ENCODE measurements at regions not wholly inside any gene's neighbourhood (a gene's known extent, or its start where the extent isn't known, plus 50 kb on each side); places are given as distances from the start of the nearest gene placed in this dataset.

- Histone ChIP-seq H2AFZ (ENCODE audit: low read length) (no peak overlapping the region), H3K18ac (ENCODE audit: extremely low read depth, low read length) (no peak overlapping the region), H3K9me3 (ENCODE audit: insufficient read depth in 2 of 2, low read depth in 1 of 2, low read length in 1 of 2) (no peaks in the 10 kb centered on the region), H2BK15ac (ENCODE audit: low read length) (no peak overlapping the region), H3K36me3 (ENCODE audit: control insufficient read depth in 2 of 4, insufficient read depth in 4 of 4, low read length in 3 of 4) (no peaks in the 10 kb centered on the region), H3K56ac (replicated peaks; ENCODE audit: insufficient read length, low read depth, low read length) (no peak overlapping the region), H4K20me1 (replicated peaks in 1 of 2; ENCODE audit: control insufficient read depth in 1 of 2, insufficient read depth in 2 of 2, low read length in 2 of 2) (no peaks in the 10 kb centered on the region), H3K4me2 (ENCODE audit: insufficient read depth in 1 of 2, low read depth in 2 of 2, low read length in 2 of 2) (no peak overlapping the region), H4K5ac (ENCODE audit: insufficient read length, low read depth, low read length) (no peak overlapping the region), H2BK120ac (replicated peaks; ENCODE audit: low read depth, low read length) (no peak overlapping the region), H4K8ac (ENCODE audit: extremely low read depth, insufficient read depth, low read length) (no peak overlapping the region), H3K9ac (replicated peaks in 1 of 4; ENCODE audit: extremely low read depth in 1 of 4, low read depth in 3 of 4, low read length in 3 of 4) (no peak overlapping the region), H3K23me2 (ENCODE audit: low read depth, low read length) (no peaks in the 10 kb centered on the region), H3K4me3 (ENCODE audit: extremely low read depth in 1 of 4, insufficient read depth in 2 of 4, low read depth in 3 of 4, low read length in 4 of 4) (no peak overlapping the region), H3K4me1 (replicated peaks in 1 of 4; ENCODE audit: control insufficient read depth in 3 of 4, insufficient read depth in 4 of 4, low read length in 3 of 4) (no peaks in the 10 kb centered on the region), H2AK5ac (ENCODE audit: low read depth, low read length) (no peak overlapping the region), H3K79me1 (ENCODE audit: low read depth, low read length) (no peaks in the 10 kb centered on the region), H2BK5ac (ENCODE audit: low read depth, low read length) (no peak overlapping the region), H2BK12ac (ENCODE audit: low read depth, low read length) (no peak overlapping the region), H3K14ac (ENCODE audit: insufficient read length) (no peak overlapping the region), H3K27me3 (replicated peaks in 1 of 4; ENCODE audit: control insufficient read depth in 3 of 4, extremely low read depth in 1 of 4, insufficient read depth in 3 of 4, low read length in 3 of 4) (no peaks in the 10 kb centered on the region), H4K91ac (replicated peaks; ENCODE audit: insufficient read length, low read length) (no peak overlapping the region), H3K27ac (ENCODE audit: low read depth, low read length) (no peak overlapping the region), H3K4ac (replicated peaks; ENCODE audit: insufficient read length, low read depth, low read length) (no peak overlapping the region), H2BK20ac (ENCODE audit: low read length) (no peak overlapping the region), H3K79me2 (ENCODE audit: control insufficient read depth in 1 of 2, insufficient read depth in 2 of 2, low read length in 2 of 2) (no peaks in the 10 kb centered on the region), H3K23ac (ENCODE audit: insufficient read length) (no peak overlapping the region)
- TF ChIP-seq SP2 (IDR thresholded peaks at IDR 0.05; ENCODE audit: low read length) (no peak), NRF1 (IDR thresholded peaks at IDR 0.05; ENCODE audit: low read depth, low read length) (no peak), ZNF274 (IDR thresholded peaks at IDR 0.05; ENCODE audit: borderline replicate concordance, extremely low read depth, low read length) (no peak), POLR2A (IDR thresholded peaks at IDR 0.05; ENCODE audit: control extremely low read depth in 1 of 2, low read depth in 2 of 2, low read length in 2 of 2) (no peak), RNF2 (IDR thresholded peaks at IDR 0.05; ENCODE audit: borderline replicate concordance, low read depth, low read length, missing control alignments, poor library complexity, severe bottlenecking) (no peak), TAF7 (optimal IDR thresholded peaks at IDR 0.05; ENCODE audit: borderline replicate concordance, low read depth, low read length) (no peak), ATF2 (IDR thresholded peaks at IDR 0.05; ENCODE audit: low read length) (no peak), BCL11A (IDR thresholded peaks at IDR 0.05; ENCODE audit: low read depth in 2 of 2, low read length in 2 of 2) (no peak), CTBP2 (IDR thresholded peaks at IDR 0.05; ENCODE audit: borderline replicate concordance, insufficient read depth, insufficient read length, low read length) (no peak)
- 91% methylated on average over 4 of the region's 4 CpGs; no CpG with 5 or more reads in 1 of the 2 experiments for WGBS, 2 experiments (ENCODE audit: extremely low coverage in 1 of 2, insufficient coverage in 1 of 2, insufficient read length in 1 of 2, insufficient replicate concordance in 2 of 2, low coverage in 1 of 2, low lambda C conversion rate in 2 of 2, missing lambda C conversion rate in 1 of 2)
- FAIRE-seq = no peak
- POLR2A ChIA-PET (ENCODE audit: partially characterized antibody) = interaction anchor here (1.5 kb wide), 1 partner anchor 15 kb away, joined by 5 read pairs; no protein-coding TSS in a partner anchor
- no peak for DNase-seq (ENCODE audit: low read depth in 1 of 2, low spot score in 2 of 2)
- CTCF ChIA-PET (ENCODE audit: partially characterized antibody) = interaction anchor here (1.0 kb wide), 1 partner anchor 10 kb away, joined by 3 read pairs; no protein-coding TSS in a partner anchor
These were observed 205.9 kb downstream of the PTEN start for GRCh38 chr10:88069338-88069737.

Measured in H1 (cell line).